Body of pancreas (tissue), 4 donors: ENCODE measurements at regions not wholly inside any gene's neighbourhood (a gene's known extent, or its start where the extent isn't known, plus 50 kb on each side); places are given as distances from the start of the nearest gene placed in this dataset.

Experiments used
- CTCF ChIP-seq, 7 experiments: fragments of 450-650 bp in 4 of 7; fragments of 200-600 bp in 3 of 7; sonication (generic) in 3 of 7; IDR thresholded peaks; one replicate each; pipeline ENCODE4 v1.5.1; 2016 to 2019; ENCODE audit warnings: antibody characterized with exemption in 7 of 7
- POLR2A ChIP-seq, 3 donors: fragments of 450-650 bp; IDR thresholded peaks; one replicate each; pipeline ENCODE4 v1.6.1; 2016; ENCODE audit warnings: antibody characterized with exemption in 3 of 3, mild to moderate bottlenecking in 2 of 3

GRCh38 chr5:154559398-154560276 lies 81.6 kb upstream of the HAND1 start:
- no peak for TF ChIP-seq POLR2A (IDR thresholded peaks at IDR 0.05)
- TF ChIP-seq CTCF (IDR thresholded peaks at IDR 0.05), result no peak
